HUES6 (cell line): ENCODE measurements at regions not wholly inside any gene's neighbourhood (a gene's known extent, or its start where the extent isn't known, plus 50 kb on each side); places are given as distances from the start of the nearest gene placed in this dataset.

ENCODE experiments used
- H3K27ac ChIP-seq: 2 replicates; pipeline ENCODE4 v1.7.0; 2013; ENCODE audit warnings: low read depth, mild to moderate bottlenecking, low read length, inconsistent platforms
- H3K27me3 ChIP-seq: 2 replicates; pipeline ENCODE4 v1.6.1; 2013; ENCODE audit warnings: low read length; ENCODE audit not compliant: control insufficient read depth, insufficient read depth
- H3K36me3 ChIP-seq: 2 replicates; pipeline ENCODE4 v1.6.1; 2013; ENCODE audit warnings: low read length; ENCODE audit not compliant: control insufficient read depth, insufficient read depth
- H3K4me1 ChIP-seq: 2 replicates; pipeline ENCODE4 v1.6.1; 2013; ENCODE audit warnings: low read length; ENCODE audit not compliant: control insufficient read depth, insufficient read depth
- H3K4me3 ChIP-seq: 2 replicates; pipeline ENCODE4 v1.5.1; 2013; ENCODE audit warnings: low read depth, low read length
- H3K9ac ChIP-seq: one replicate; pipeline ENCODE4 v1.6.1; 2013; ENCODE audit warnings: mild to moderate bottlenecking, low read length
- H3K9me3 ChIP-seq: 2 replicates; pipeline ENCODE4 v1.6.1; 2013; ENCODE audit warnings: low read depth, low read length; ENCODE audit not compliant: control insufficient read depth, insufficient read depth

GRCh38 chr6:78093906-78094305 is 441.1 kb downstream of the MEI4 start:
- Histone ChIP-seq H3K4me1 (peaks cover 50% of the 10 kb centered on the region), H3K27ac (peak overlapping the region; percentile 43; the same call in 1 of the 2 replicates), H3K4me3 (peak overlapping the region; percentile 6; the same call in 1 of the 2 replicates), H3K36me3 (no peaks in the 10 kb centered on the region), H3K9me3 (no peaks in the 10 kb centered on the region), H3K9ac (peak overlapping the region; percentile 35), H3K27me3 (no peaks in the 10 kb centered on the region)

- H3K27me3 ChIP-seq, result no peaks in the 10 kb centered on the region
- H3K27ac ChIP-seq, result no peak overlapping the region
- H3K4me3 ChIP-seq, result no peak overlapping the region
- H3K4me1 ChIP-seq, result no peaks in the 10 kb centered on the region
- H3K9me3 ChIP-seq, result 0 out of 2 replicates have a peak, but pooled peaks cover 7% of the 10 kb centered on the region
- H3K9ac ChIP-seq, result no peak overlapping the region
- H3K36me3 ChIP-seq, result no peaks in the 10 kb centered on the region
Observed at GRCh38 chr6:78101387-78101786, 448.5 kb downstream of the MEI4 start.

- H3K27ac ChIP-seq, result no peak overlapping the region
- no peaks in the 10 kb centered on the region for H3K4me1 ChIP-seq
- H3K9me3 ChIP-seq, result peaks cover 5% of the 10 kb centered on the region; the same call in 1 of the 2 replicates
- H3K9ac ChIP-seq, result no peak overlapping the region
- H3K27me3 ChIP-seq, result no peaks in the 10 kb centered on the region
- no peaks in the 10 kb centered on the region for H3K36me3 ChIP-seq
- no peak overlapping the region for H3K4me3 ChIP-seq
Observed at GRCh38 chr6:78110641-78111040, 457.8 kb downstream of the MEI4 start.

GRCh38 chr6:78117966-78118365 is 465.1 kb downstream of the MEI4 start:
- Histone ChIP-seq H3K9ac (no peak overlapping the region), H3K36me3 (no peaks in the 10 kb centered on the region), H3K27me3 (no peaks in the 10 kb centered on the region), H3K4me1 (no peaks in the 10 kb centered on the region), H3K4me3 (no peak overlapping the region), H3K27ac (no peak overlapping the region), H3K9me3 (0 out of 2 replicates have a peak, but pooled peaks cover 5% of the 10 kb centered on the region)

GRCh38 chr6:78131521-78131920 is 478.7 kb downstream of the MEI4 start:
- no peak overlapping the region for H3K27ac ChIP-seq
- H3K36me3 ChIP-seq, result no peaks in the 10 kb centered on the region
- no peaks in the 10 kb centered on the region for H3K4me1 ChIP-seq
- peaks cover 8% of the 10 kb centered on the region for H3K9me3 ChIP-seq
- no peak overlapping the region for H3K4me3 ChIP-seq
- H3K27me3 ChIP-seq, result no peaks in the 10 kb centered on the region
- no peak overlapping the region for H3K9ac ChIP-seq

GRCh38 chr6:78132671-78133410 is 480.0 kb downstream of the MEI4 start:
- Histone ChIP-seq H3K27ac (no peak overlapping the region), H3K4me3 (no peak overlapping the region), H3K4me1 (no peaks in the 10 kb centered on the region), H3K36me3 (no peaks in the 10 kb centered on the region), H3K9ac (no peak overlapping the region), H3K27me3 (no peaks in the 10 kb centered on the region), H3K9me3 (peaks cover 18% of the 10 kb centered on the region)

GRCh38 chr6:78150425-78150824 is 497.6 kb downstream of the MEI4 start:
- no peak overlapping the region for H3K27ac ChIP-seq
- no peak overlapping the region for H3K9ac ChIP-seq
- H3K27me3 ChIP-seq, result no peaks in the 10 kb centered on the region
- H3K9me3 ChIP-seq, result 0 out of 2 replicates have a peak, but pooled peaks cover 1% of the 10 kb centered on the region
- H3K4me1 ChIP-seq, result 0 out of 2 replicates have a peak, but pooled peaks cover 5% of the 10 kb centered on the region
- no peak overlapping the region for H3K4me3 ChIP-seq
- no peaks in the 10 kb centered on the region for H3K36me3 ChIP-seq

GRCh38 chr6:78153976-78154375 is 501.1 kb downstream of the MEI4 start:
- Histone ChIP-seq H3K4me1 (0 out of 2 replicates have a peak, but pooled peaks cover 5% of the 10 kb centered on the region), H3K27me3 (no peaks in the 10 kb centered on the region), H3K9ac (no peak overlapping the region), H3K9me3 (no peaks in the 10 kb centered on the region), H3K36me3 (no peaks in the 10 kb centered on the region), H3K4me3 (no peak overlapping the region), H3K27ac (no peak overlapping the region)

GRCh38 chr6:78157606-78158005 is 504.8 kb downstream of the MEI4 start:
- no peak overlapping the region for H3K27ac ChIP-seq
- H3K4me3 ChIP-seq, result no peak overlapping the region
- no peaks in the 10 kb centered on the region for H3K9me3 ChIP-seq
- H3K36me3 ChIP-seq, result no peaks in the 10 kb centered on the region
- H3K27me3 ChIP-seq, result no peaks in the 10 kb centered on the region
- H3K9ac ChIP-seq, result no peak overlapping the region
- 0 out of 2 replicates have a peak, but pooled peaks cover 5% of the 10 kb centered on the region for H3K4me1 ChIP-seq

GRCh38 chr6:78188891-78189290 is 536.1 kb downstream of the MEI4 start:
- Histone ChIP-seq H3K9me3 (peaks cover 39% of the 10 kb centered on the region), H3K9ac (no peak overlapping the region), H3K36me3 (no peaks in the 10 kb centered on the region), H3K27ac (no peak overlapping the region), H3K4me1 (no peaks in the 10 kb centered on the region), H3K4me3 (no peak overlapping the region), H3K27me3 (peaks cover 40% of the 10 kb centered on the region)

- Histone ChIP-seq H3K4me3 (no peak overlapping the region), H3K9ac (no peak overlapping the region), H3K36me3 (no peaks in the 10 kb centered on the region), H3K27me3 (peaks cover 64% of the 10 kb centered on the region), H3K27ac (no peak overlapping the region), H3K4me1 (no peaks in the 10 kb centered on the region), H3K9me3 (peaks cover 39% of the 10 kb centered on the region)
Observed at GRCh38 chr6:78192057-78192456, 539.2 kb downstream of the MEI4 start.
